ENCODE measurements at regions not wholly inside any gene's neighbourhood (a gene's known extent, or its start where the extent isn't known, plus 50 kb on each side); places are given as distances from the start of the nearest gene placed in this dataset.
"Not testable (repeated sequence)": the region's sequence is repeated elsewhere in the genome, so short reads cannot be mapped to it uniquely, and the experiment has no call there.

- intact Hi-C loops (cut with DNase I), result loop anchor here (10.0 kb wide), 1 partner anchor 120 kb away; no protein-coding TSS in a partner anchor
These were observed 218.6 kb downstream of the ADRA2C start for GRCh38 chr4:3984796-3985195.

GRCh38 chr4:3986412-3986811 is 220.2 kb downstream of the ADRA2C start:
- not testable (repeated sequence) for DNase-seq, H3K27me3 ChIP-seq, H3K36me3 ChIP-seq, H3K4me1 ChIP-seq, H3K9me3 ChIP-seq, H3K4me3 ChIP-seq, H3K27ac ChIP-seq
- intact Hi-C loops (cut with DNase I), result loop anchor here (10.0 kb wide), 1 partner anchor 118 kb away; no protein-coding TSS in a partner anchor
- 63% methylated on average over 2 to 3 of the region's 5 CpGs for WGBS, 2 donors

More at GRCh38 chr4:3984796-3985195, 218.6 kb downstream of the ADRA2C start:
- not testable (repeated sequence) for H3K27me3 ChIP-seq, H3K4me1 ChIP-seq, H3K36me3 ChIP-seq, H3K4me3 ChIP-seq, H3K9me3 ChIP-seq, H3K27ac ChIP-seq, DNase-seq
- TF ChIP-seq CTCF (IDR thresholded peaks at IDR 0.05), result peak in 5 of 6 experiments; percentile 47 to 74 (median 66)
- 0% methylated on average over 4 to 12 of the region's 14 CpGs for WGBS, 2 donors

- intact Hi-C loops (cut with DNase I), result not testable (repeated sequence)
These were observed 229.3 kb downstream of the OTOP1 start for GRCh38 chr4:3997386-3997785.

GRCh38 chr4:4004036-4004435 is 222.7 kb downstream of the OTOP1 start:
- H3K9me3 ChIP-seq; DNase-seq; H3K27ac ChIP-seq; H3K4me3 ChIP-seq; H3K4me1 ChIP-seq; H3K36me3 ChIP-seq; intact Hi-C loops (cut with DNase I); H3K27me3 ChIP-seq: not testable (repeated sequence)
- 55 to 67% methylated on average over 5 of the region's 5 CpGs for WGBS, 2 donors

More at GRCh38 chr4:3997386-3997785, 229.3 kb downstream of the OTOP1 start:
- H3K4me1 ChIP-seq, DNase-seq, H3K36me3 ChIP-seq, H3K27ac ChIP-seq, H3K4me3 ChIP-seq, H3K9me3 ChIP-seq: not testable (repeated sequence)
- WGBS, 2 donors, result 83 to 93% methylated on average over 1 of the region's 1 CpG
- H3K27me3 ChIP-seq, result peaks cover 0 to 20% (median 0%) of the 10 kb centered on the region in 4 donors

- DNase-seq; H3K4me3 ChIP-seq; H3K9me3 ChIP-seq; H3K27ac ChIP-seq; H3K36me3 ChIP-seq; intact Hi-C loops (cut with DNase I); H3K27me3 ChIP-seq; H3K4me1 ChIP-seq: not testable (repeated sequence)
- WGBS, 2 donors, result 61 to 65% methylated on average over 10 of the region's 10 CpGs
These were observed 222.0 kb downstream of the OTOP1 start for GRCh38 chr4:4004702-4005101.

GRCh38 chr4:4006356-4006755 is 220.4 kb downstream of the OTOP1 start:
- H3K9me3 ChIP-seq; H3K27ac ChIP-seq; DNase-seq; intact Hi-C loops (cut with DNase I); H3K36me3 ChIP-seq; H3K4me3 ChIP-seq; H3K4me1 ChIP-seq; H3K27me3 ChIP-seq: not testable (repeated sequence)
- WGBS, 2 donors, result 46 to 52% methylated on average over 5 to 8 of the region's 11 CpGs

- intact Hi-C loops (cut with DNase I); H3K27me3 ChIP-seq; H3K4me3 ChIP-seq; H3K4me1 ChIP-seq; H3K36me3 ChIP-seq; H3K9me3 ChIP-seq; H3K27ac ChIP-seq; DNase-seq: not testable (repeated sequence)
- 63% methylated on average over 2 of the region's 7 CpGs; no CpG with 5 or more reads in 1 of the 2 donors for WGBS, 2 donors
These were observed 207.7 kb downstream of the OTOP1 start for GRCh38 chr4:4019071-4019470.

- H3K4me1 ChIP-seq; H3K4me3 ChIP-seq; intact Hi-C loops (cut with DNase I); DNase-seq; H3K27ac ChIP-seq; H3K36me3 ChIP-seq; H3K9me3 ChIP-seq: not testable (repeated sequence)
- WGBS, 2 donors, result 100% methylated on average over 1 of the region's 15 CpGs; no CpG with 5 or more reads in 1 of the 2 donors
- H3K27me3 ChIP-seq, result peaks cover 0 to 10% (median 0%) of the 10 kb centered on the region in 4 donors
These were observed 205.6 kb downstream of the OTOP1 start for GRCh38 chr4:4021161-4021560.

- 54 to 59% methylated on average over 4 of the region's 4 CpGs for WGBS, 2 donors
- H3K4me1 ChIP-seq; H3K27ac ChIP-seq; H3K36me3 ChIP-seq; H3K4me3 ChIP-seq; intact Hi-C loops (cut with DNase I); DNase-seq; H3K9me3 ChIP-seq: not testable (repeated sequence)
- peaks cover 0 to 16% (median 0%) of the 10 kb centered on the region in 4 donors for H3K27me3 ChIP-seq
These were observed 200.0 kb downstream of the OTOP1 start for GRCh38 chr4:4026708-4027107.

GRCh38 chr4:4028752-4029151 is 198.0 kb downstream of the OTOP1 start:
- intact Hi-C loops (cut with DNase I); H3K4me1 ChIP-seq; DNase-seq; H3K4me3 ChIP-seq; H3K36me3 ChIP-seq; H3K27ac ChIP-seq; H3K9me3 ChIP-seq: not testable (repeated sequence)
- peaks cover 0 to 31% (median 0%) of the 10 kb centered on the region in 4 donors for H3K27me3 ChIP-seq
- WGBS, 2 donors, result 70 to 76% methylated on average over 1 of the region's 3 CpGs

GRCh38 chr4:4030509-4030908 is 196.2 kb downstream of the OTOP1 start:
- H3K4me3 ChIP-seq; intact Hi-C loops (cut with DNase I); H3K4me1 ChIP-seq; H3K27ac ChIP-seq; H3K9me3 ChIP-seq; DNase-seq; H3K36me3 ChIP-seq: not testable (repeated sequence)
- H3K27me3 ChIP-seq, result peaks cover 0 to 39% (median 0%) of the 10 kb centered on the region in 4 donors
- WGBS, 2 donors, result 52 to 59% methylated on average over 9 of the region's 9 CpGs

- DNase-seq; H3K9me3 ChIP-seq; H3K4me3 ChIP-seq; H3K4me1 ChIP-seq; H3K27ac ChIP-seq; intact Hi-C loops (cut with DNase I); H3K36me3 ChIP-seq: not testable (repeated sequence)
- WGBS, 2 donors, result 55 to 61% methylated on average over 8 of the region's 8 CpGs
- peaks cover 0 to 44% (median 0%) of the 10 kb centered on the region in 4 donors for H3K27me3 ChIP-seq
These were observed 195.1 kb downstream of the OTOP1 start for GRCh38 chr4:4031446-4032135.
